ENCODE measurements at regions not wholly inside any gene's neighbourhood (a gene's known extent, or its start where the extent isn't known, plus 50 kb on each side); places are given as distances from the start of the nearest gene placed in this dataset.

DNA sequence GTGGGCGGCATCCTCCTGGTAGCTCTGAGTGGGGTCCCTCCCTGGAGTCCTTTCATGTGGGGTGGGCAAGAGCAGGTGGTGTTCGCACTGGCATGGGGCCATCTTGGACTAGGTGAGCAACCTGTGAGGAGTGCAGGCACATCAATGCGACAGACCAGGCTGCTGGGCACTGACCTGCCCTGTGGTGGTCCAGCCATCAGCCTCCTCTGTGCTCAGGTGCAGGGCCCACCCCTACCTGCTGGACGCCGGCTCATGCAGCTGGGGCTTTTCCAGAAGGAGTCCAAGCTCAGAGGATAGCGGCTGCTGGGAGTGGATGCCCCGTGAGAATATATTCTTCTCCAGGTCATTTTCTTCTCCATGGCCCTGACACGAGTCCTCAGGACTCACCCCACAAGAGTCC lies 424.4 kb downstream of the GLRX3 start:
- TF ChIP-seq POLR2A (IDR thresholded peaks at IDR 0.05; ENCODE audit: low read depth, low read length) = no peak
- TF ChIP-seq POLR2AphosphoS5 (IDR thresholded peaks at IDR 0.05; ENCODE audit: low read depth, low read length) = no peak
- TF ChIP-seq PAX5 (IDR thresholded peaks at IDR 0.05; ENCODE audit: insufficient read depth, low read length, severe bottlenecking) = no peak
- TF ChIP-seq TAF1 (IDR thresholded peaks at IDR 0.05; ENCODE audit: low read depth, low read length) = no peak
- no peak for TF ChIP-seq POU2F2 (IDR thresholded peaks at IDR 0.05; ENCODE audit: low read depth, low read length)
